GM10266 (cell line): ENCODE measurements at regions not wholly inside any gene's neighbourhood (a gene's known extent, or its start where the extent isn't known, plus 50 kb on each side); places are given as distances from the start of the nearest gene placed in this dataset.
"Not testable (repeated sequence)": the region's sequence is repeated elsewhere in the genome, so short reads cannot be mapped to it uniquely, and the experiment has no call there.

Experiments
- DNase-seq: peaks from one replicate; pipeline ENCODE4 v3.0.0; 2012; ENCODE audit errors: extremely low spot score
- TF ChIP-seq, protein P1 (sequence below): IDR thresholded peaks from 2 replicates; pipeline ENCODE4 v1.5.1; 2012; ENCODE audit warnings: mild to moderate bottlenecking, low read depth; ENCODE audit not compliant: control insufficient read depth, insufficient read depth; ENCODE audit errors: missing control alignments

DNA sequence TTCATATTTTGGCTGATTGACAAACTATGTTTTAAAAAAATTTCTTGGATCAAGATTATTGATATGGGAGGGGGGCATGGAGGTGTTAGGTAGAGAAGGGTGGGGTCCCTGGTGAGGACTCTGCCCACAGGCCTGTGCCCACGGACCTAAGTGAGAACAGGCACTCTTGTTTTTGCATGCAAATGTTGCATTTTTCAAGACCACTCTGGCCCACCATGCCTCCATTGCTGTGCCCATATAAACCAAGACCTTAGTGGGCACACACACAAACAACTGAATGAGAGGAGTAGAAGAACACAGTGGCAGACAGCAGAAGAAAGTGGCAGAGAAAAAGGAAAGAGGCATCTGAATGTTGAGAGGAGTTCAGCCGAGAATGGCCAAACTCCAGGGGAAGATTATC, 69.6 kb upstream of the ZNF98 start:
- TF ChIP-seq, protein P1, sequence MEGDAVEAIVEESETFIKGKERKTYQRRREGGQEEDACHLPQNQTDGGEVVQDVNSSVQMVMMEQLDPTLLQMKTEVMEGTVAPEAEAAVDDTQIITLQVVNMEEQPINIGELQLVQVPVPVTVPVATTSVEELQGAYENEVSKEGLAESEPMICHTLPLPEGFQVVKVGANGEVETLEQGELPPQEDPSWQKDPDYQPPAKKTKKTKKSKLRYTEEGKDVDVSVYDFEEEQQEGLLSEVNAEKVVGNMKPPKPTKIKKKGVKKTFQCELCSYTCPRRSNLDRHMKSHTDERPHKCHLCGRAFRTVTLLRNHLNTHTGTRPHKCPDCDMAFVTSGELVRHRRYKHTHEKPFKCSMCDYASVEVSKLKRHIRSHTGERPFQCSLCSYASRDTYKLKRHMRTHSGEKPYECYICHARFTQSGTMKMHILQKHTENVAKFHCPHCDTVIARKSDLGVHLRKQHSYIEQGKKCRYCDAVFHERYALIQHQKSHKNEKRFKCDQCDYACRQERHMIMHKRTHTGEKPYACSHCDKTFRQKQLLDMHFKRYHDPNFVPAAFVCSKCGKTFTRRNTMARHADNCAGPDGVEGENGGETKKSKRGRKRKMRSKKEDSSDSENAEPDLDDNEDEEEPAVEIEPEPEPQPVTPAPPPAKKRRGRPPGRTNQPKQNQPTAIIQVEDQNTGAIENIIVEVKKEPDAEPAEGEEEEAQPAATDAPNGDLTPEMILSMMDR: no peak
- DNase-seq: no peak

DNA sequence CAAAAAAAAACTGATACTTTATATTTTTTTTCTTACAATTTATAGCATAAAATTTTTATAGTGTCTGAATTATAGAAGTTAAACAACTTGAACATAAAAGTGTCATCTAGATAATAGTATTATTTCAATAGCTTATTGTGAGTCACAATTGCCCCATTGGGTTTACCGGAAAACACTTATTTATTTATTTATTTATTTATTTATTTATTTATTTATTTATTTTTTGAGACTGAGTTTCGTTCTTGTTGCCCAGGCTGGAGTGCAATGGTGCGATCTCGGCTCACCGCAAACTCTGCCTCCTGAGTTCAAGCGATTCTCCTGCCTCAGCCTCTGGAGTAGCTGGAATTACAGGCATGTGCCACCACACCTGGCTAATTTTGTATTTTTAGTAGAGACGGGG, 61.4 kb upstream of the ZNF98 start:
- not testable (repeated sequence) for DNase-seq

DNA sequence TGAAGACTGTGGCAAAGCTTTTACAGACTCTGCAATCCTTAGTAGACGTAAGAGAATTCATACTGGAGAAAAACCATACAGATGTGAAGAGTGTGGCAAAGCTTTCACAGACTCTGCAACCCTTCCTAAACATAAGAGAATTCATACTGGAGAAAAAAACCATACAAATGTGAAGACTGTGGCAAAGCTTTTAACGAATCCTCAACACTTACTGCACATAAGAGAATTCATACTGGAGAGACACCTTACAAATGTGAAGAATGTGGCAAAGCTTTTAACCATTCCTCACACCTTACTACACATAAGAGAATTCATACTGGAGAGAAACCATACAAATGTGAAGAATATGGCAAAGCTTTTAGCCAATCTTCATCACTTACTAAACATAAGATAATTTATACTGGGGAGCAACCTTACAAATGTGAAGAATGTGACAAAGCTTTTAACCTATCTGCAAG, 50.1 kb upstream of the ZNF98 start:
- no peak for DNase-seq
- TF ChIP-seq, protein P1: no peak
